ENCODE measurements at regions not wholly inside any gene's neighbourhood (a gene's known extent, or its start where the extent isn't known, plus 50 kb on each side); places are given as distances from the start of the nearest gene placed in this dataset.
"Not testable (repeated sequence)": the region's sequence is repeated elsewhere in the genome, so short reads cannot be mapped to it uniquely, and the experiment has no call there.

DNA sequence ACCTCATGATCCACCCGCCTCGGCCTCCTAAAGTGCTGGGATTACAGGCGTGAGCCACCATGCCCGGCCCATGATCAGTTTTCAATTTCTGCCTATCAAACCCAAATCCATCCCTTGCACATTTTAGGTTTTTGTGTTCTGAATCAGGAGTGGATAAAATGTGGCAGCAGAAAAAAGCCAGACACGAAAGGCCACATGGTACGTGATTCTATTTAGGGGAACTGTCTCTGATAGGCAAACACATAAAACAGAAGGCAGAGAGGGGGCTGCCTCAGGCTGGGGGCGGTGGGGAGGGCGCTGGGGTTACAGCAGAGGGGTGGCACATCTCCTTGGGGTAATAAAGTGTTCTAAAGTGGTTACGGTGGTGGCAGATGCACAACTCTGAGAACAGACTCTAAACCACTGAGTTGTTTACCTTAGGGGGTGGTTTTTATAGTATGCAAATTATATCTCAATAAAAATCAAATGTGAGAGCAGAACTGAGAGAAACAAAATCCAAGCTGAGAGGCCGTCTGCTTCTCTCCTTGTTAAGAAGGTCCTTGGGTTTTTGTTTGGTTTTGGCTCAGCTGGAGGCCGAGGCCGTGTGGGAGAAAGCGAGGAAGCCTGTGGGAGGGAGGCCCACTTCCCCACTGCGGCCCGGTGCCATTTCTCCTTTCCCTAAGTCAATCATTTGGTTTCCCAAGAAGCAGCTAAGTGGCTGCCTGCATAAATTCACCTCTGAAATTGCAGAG lies 78.0 kb downstream of the SOWAHC start:
- no peak for DNase-seq

DNA sequence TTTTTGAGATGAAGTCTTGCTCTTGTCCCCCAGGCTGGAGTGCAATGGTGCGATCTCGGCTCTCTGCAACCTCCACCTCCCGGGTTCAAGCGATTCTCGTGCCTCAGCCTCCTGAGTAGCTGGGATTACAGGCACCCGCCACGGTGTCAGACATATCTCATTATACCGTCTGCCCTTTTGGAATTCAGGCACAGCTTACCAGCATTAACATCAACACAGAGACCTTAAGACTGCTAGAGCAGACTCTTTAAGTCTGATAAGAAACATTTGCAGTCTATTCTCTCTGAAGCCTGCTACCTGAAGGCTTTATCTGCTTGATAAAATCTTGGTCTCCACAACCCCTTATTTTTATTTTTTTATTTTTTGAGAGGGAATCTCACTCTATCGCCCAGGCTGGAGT lies 78.7 kb downstream of the SOWAHC start:
- DNase-seq = not testable (repeated sequence)

DNA sequence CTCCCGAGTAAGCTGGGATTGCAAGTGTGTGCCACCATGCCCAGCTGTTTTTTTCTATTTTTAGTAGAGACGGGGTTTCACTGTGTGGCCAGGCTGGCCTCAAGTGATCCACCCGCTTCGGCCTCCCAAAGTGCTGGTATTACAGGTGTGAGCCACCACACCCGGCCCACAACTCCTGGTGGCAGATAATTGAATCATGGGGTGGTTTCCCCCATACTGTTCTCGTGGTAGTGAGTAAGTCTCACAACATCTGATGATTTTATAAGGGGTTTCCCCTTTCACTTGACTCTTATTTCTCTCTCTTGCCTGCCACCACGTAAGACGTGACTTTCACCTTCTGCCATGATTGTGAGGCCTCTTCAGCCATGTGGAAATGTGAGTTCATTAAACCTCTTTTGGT lies 79.1 kb downstream of the SOWAHC start:
- DNase-seq = not testable (repeated sequence)

DNA sequence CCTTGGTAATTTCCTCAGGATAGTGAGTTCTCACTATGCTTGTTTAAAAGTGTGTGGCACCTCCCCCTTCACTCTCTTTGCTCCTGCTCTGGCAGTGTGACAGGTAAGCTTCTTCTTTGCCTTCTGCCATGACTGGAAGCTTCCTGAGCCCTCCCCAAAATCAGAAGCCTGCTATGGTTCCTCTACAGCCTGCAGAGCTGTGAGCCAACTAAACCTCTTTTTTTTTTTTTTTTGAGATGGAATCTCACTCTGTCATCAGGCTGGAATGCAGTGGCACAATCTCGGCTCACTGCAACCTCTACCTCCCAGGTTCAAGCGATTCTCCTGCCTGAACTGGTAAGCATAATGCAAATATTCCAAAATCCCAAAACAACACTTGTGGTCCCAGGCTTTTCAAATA lies 80.0 kb downstream of the SOWAHC start:
- no peak for DNase-seq

DNA sequence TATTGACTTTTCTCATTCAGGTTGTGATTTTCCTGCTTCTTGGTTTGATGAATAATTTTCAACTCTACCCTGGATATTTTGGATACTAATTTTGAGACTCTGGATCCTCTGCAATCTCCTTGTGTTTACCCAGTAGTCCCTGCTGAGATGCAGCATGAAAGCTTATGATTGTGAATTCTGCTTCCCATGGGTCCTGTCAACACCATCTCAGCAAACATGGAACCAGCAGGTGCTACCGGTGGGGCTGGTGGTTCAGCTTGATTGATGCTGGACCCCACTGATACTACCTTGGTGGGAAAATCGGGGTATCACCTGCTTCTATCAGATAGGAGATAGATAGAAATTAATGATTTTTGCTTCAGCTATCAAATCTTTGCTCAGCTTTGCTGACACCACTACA lies 81.1 kb downstream of the SOWAHC start:
- DNase-seq = no peak

DNA sequence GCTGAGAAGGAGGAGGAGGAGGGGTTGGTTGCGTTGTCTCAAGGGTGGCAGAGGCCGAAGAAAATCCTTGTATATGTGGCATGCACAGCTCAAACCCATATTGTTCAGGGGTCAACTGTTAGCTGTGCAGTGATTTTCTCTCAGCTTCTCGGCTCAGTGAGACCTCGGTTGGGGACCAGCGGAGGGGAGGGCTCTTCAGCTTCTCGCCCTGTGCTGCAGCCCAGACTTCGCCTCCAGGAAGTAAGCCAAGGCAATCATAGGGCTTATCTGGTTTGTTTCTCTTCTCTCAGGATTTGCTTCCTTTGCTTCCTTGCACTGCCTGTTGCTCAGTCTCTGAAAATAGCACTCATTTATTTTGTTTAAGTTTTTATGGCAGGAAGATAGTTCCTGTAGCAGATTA lies 85.5 kb downstream of the SOWAHC start:
- no peak for DNase-seq

DNA sequence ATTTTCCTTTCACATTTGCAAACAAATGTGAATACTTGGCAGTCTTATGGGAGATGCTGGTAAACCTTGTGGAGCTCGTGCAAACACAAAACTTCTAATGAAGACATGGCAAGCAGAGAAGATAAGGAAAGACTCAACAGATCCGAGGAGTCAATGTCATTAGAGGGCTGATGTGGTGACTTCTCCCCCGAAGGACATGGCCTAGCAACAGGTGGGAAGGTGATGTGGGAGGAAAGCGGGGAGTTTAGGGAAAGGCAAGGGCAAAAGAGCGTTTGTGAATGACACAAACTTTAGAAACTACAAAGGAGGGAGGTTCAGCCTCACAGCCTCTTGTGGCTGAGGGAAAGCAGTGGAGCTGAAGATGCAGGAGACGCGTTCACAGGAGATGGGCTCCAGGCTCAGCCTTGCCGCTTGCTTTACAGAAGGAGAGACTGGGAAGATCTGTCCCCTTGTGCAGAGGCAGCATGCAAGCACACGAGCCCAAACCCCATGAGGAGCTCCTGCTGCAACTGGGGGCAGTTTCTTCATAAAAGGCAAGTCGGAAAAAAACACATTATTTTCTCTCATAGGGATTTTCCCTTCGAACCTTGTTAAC lies 86.6 kb downstream of the SOWAHC start:
- DNase-seq = no peak

DNA sequence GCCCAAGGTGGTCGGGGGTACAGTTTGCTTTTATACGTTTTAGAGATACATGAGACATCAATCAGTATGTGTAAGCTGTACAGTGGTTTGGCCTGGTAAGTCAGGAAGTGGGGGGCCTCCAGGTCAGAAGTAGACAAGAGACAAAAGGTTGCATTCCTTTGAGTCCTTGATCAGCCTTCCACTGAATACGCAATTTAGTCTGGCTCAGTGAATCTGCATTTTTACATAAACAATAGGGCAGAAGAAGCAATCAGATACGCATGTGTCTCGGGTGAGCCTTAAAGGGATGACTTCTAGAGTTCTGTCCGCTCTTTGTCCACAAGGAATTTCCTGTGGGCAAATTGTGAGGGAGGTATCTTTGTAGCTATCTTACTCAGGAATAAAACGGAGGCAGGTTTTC lies 87.2 kb downstream of the SOWAHC start:
- DNase-seq = no peak

DNA sequence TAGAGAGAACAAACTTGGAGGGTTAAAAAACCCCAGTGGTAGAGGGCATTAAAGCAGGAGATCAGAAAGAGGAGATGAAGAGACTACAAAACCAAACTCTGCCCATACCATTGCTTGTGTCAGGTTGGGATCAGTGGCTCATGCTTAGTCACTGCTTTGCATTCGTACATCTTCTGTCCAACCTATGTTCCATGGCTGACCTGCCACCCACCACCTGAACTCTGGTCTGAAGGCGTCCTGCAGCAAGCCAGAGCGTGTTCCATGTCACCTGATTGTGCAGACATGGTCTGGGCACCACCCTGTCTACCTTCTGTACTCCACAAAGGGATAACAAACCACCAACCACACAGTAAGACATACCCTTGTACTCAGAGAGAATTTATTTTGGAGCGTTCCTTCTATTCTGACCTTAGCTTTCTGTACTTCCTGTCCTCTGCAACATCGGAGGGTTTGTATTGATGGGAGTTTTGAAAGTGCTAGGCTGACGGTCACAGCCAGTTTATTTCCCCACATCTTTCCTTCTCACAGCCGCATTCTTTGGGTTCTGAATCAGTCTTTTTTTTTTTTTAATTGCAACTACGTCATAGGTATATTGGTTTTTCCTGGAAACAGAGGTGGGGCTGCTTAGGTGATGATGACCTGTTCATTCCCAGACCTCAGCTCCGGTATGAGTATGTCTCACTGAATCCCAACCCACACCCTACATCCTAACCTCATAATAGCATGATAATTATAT lies 88.3 kb downstream of the SOWAHC start:
- no peak for DNase-seq

DNA sequence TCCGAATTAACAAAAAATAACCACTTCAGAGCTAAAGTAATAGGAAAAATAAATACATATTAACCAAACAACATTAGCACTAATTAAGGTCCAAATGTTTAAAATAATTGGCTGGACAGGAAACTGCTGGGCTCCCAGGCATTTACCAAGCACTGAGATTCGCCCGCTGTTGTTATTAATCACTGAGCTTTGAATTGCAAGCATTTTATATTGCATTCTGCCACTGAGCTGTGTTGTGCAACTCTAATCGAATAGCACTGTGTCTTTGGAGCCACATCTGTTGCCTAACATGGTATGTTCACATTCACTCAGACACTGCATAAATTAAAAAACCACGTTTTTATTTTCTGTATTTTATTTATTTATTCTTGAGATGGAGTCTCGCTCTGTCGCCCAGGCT lies 88.9 kb downstream of the SOWAHC start:
- DNase-seq = no peak

DNA sequence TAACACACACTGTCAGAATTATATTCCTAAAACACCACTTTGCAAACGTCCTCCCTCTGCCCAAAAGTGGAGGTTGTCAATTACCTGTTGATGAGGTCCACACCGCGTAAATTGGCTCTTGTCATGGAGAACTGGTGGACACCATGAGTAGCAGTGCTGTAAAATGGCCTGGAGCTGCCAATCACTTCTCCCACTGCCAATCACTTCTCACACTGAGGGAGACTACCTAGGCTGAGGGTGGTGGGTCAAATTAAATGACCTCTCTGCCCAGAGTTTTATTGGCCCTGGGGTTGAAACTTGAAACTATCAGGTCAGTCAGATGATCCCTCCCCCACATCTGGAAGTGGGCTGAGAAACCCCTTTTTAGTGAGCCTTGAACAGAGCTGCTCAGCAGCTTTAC lies 89.6 kb downstream of the SOWAHC start:
- DNase-seq = no peak

DNA sequence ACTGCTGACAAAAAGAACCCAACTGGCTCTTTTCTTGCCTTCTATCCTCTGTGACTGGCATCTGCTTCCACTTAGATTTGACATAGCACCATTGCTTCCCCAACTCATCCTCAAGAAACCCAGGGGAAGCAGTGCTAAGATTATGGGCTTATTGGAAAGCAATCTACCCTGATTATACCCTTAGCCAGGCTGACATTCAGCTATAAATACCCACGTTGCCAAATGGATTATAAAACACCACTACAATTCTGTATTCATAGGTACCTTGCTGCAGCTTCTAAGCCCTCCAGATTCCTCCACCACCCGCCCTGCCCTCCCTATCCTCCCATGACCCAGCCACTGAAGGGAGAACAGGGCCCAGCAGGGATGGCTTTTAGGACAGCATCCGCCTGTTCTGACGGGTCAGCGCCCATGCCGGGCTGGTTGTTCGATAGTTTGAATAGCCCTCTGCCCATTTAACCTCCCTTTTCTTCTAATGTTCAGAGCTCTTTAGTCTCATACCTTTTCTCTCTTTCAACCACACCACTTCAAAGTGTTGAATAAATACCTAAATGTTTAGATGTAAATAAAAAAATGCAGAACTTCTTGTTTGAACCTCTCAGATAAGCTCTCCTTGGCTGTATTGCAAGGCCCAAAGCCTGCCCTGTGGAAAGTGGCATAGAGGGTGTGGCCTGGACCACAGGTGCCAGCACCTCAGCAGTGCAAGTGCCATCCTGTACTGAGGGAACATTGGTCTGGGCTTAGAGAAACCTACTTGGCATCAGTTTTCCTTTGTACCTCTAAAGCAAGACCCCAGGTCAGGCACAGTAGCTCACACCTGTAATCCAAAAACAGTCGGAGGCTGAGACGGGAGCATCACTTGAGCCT lies 86.6 kb upstream of the RGPD5 start:
- DNase-seq = no peak

DNA sequence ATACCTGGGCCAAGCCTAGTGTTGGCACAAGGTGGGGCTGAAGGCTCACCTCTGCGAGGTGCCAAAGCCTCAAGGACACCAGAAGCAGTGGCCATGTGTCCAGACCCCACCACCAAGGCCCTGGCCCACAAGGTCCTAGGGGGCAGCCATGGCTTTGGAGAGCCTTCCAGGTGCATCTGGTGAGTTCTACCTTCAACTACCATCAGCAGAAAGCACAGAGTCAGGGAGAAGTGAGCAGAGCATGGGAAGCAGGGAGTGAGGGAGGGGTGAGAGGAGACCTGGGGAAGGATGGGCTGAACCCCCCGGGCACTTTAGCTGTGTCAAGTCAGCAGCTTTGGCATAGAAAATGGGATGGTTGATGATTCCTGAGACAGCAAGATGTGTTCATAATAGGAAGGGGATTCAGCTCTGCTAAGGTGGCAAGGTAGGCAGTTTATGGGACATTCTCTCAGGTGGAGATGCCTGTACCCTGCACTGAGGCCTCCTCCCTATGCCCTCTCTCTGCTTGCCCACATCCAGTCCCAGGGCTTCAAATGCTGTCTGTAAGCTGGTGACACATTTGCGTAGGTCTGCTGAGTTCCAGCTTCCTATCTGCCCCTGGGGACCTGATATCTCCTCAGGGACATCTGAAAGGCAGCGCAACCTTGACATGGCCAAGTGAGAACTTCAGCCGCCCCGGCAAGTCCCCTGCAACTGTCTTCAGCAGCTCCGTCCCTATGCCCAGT lies 83.4 kb upstream of the RGPD5 start:
- DNase-seq = no peak

DNA sequence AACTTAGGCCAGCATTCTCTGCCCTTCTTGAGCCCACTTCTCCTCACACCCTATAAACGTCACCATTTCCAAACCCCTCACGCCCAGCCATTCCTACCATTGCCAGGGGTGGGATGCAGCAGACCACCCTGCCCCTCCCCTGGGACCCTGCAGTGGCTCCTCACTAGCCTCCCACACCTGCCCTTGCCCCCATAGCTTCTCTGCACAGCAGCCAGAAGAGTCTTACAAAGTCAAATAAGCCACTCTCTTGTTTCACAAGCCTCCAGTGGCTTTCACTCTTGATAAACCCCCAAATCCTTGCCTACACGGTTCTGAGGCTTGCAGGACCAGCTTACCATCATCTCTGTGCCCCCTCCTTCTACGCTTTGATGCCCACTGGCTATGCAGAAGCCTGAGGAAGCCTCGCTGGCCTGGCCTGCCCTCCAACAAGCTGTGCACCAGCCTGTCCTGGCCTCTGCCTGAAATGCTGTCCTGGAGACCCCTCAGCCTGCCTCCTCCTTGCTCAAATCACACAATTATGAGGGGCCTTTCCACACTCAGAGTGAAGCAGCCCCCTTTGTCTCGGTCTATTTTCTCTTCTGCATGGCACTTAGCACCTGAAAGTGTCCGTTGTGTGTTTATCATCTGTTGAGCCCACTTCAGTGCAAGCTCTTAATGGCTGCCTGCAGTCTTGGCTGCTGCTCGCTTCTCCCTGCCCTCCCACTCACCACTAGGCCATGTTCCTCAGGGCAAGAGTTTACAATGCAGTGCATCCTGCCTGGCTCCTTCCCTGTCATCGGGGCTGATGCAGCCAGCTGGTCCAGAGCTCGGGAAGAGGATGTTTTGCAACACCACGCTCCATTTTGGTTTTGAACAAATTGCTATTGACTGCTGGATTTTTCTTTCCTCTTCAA lies 82.6 kb upstream of the RGPD5 start:
- DNase-seq = no peak

DNA sequence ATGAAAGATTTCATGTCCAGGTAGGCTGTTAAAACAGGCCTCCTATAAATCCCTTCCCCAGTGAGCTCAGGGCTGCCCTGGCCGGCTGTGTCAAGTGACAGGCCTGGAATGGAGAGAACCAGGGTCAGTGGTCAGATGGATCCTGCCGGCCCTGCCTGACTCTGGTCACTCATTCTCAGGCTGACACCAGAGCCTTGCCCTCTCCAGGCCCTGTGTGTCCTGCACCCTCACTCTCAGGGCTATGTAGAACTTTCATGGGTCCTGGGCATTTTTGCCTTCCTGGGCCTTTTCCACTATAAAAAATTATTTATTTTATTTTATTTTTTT lies 82.0 kb upstream of the RGPD5 start:
- DNase-seq = no peak

DNA sequence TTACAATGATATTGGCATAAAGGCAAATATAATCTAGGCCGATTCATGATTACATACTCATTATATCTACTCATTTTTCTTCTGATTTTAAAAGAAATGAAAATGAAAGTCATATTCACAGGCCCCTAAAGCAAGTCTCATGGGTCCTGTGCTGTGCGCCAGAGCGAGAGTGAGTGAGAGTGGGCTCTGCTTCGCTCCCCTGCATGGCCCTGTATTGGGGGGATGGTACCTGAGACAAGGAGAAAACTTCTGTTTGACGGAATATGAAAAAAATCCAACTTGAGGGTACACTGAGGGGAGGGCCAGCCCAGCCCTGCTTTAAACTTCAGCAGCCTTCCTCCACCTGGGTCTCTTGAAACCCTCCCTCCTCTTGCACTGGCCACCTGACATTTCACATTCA lies 81.4 kb upstream of the RGPD5 start:
- no peak for DNase-seq

DNA sequence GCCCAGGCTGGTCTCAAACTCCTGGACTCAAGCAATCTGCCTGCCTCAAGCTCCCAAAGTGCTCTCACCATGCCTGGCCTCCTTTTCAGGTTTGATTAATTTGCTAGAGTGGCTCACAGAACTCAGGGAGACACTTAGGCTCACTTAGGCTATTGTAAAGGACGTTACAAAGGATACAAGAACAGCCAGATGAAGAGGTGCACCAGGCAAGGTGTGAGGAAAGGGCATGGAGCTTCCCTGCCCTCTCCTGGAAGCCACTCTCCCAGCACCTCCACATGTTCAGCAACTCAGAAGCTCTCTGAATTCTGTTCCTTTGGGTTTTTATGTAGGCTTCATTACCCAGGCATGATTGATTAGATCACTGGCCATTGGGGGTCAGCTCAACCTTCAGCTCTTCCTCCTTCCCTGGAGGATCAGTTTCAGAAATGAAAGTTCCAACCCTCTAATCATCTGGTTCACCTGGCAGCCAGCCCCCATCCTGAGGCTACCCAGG lies 78.7 kb upstream of the RGPD5 start:
- DNase-seq = no peak

DNA sequence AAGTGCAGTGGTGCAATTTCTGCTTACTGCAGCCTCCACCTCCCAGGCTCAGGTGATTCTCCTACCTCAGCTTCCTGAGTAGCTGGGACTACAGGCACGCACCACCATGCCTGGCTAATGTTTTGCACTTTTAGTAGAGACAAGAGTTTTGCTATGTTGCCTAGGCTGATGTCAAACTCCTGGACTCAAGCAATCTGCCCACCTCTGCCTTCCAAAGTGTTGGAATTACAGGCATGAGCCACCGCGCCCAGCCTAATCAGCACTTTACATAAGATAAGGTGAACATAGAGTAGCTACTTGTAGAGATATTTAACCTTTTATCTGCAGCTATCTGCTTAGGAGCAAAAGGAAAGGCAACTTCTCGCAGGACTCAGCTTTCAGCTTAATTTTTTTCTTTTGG lies 77.5 kb upstream of the RGPD5 start:
- DNase-seq = not testable (repeated sequence)

DNA sequence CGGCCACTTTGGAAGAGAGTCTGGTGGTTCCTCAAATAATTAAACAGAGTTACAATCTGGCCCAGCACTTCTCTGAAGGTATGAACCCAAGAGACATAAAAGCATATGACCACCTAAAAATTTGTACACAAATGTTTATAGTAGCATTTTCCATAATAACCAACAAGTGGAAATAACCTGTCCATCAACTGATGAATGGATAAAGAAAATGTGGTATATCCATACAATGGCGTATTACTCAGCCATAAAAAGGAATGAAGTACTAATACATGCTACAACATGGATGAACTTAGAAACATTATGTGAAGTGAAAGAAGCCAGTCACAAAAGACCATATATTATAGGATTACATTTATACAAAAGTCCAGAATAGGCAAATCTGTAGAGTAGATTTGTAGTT lies 76.0 kb upstream of the RGPD5 start:
- no peak for DNase-seq

DNA sequence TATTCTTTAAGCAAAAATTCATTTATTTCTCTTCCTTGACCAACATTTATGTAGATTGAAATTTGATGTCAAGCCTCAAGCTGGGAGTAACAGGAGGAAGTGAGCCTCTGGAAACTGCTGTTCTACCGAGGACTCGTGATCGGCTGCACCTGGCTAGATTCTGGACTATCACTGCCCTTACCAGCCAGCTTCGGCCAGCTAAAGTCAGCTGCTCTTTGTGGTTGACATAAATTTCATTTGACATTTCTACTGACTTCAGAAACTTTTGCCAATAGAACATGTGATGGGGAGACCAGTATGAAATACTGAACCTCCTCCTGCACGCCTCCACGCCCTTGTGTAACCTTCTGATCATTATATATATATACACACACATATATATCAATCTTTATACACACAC lies 74.2 kb upstream of the RGPD5 start:
- no peak for DNase-seq

DNA sequence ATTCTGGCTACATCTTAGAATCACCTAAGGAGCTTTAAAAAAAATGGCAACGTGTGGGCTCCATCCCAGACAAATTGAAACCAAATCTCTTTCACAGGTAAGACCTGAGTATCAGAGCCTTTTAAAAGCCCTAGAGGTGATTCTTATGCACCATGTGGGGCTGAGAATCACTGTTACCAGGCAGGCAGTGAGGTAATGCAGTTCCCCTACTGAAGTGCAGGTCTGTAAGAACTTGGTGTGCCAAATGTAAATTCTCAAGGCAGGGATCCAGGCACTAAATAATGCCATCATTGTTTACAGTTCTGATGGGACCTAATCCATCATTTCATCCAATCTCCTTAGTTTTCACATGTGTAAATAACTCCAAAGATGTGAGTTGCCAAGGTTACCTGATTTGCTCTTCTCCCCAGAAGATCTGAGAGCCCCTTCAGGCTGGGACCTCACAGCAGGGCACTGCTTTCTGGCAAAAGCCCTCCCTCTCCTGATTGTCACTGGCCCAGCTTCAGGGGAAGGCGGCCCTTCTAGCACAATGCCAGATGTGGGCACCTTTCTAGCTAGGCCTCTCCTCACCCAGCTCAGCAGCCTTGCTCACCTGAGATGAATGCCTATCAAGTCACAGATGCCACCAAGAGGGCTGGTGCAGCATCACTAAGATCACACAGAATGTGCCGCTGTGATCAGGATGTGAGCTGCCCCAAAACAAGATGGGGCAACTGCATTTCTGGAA lies 73.6 kb upstream of the RGPD5 start:
- DNase-seq = no peak

Data from DMS153 (cell line).